ENCODE measurements at regions not wholly inside any gene's neighbourhood (a gene's known extent, or its start where the extent isn't known, plus 50 kb on each side); places are given as distances from the start of the nearest gene placed in this dataset.
"Not testable (repeated sequence)": the region's sequence is repeated elsewhere in the genome, so short reads cannot be mapped to it uniquely, and the experiment has no call there.

DNA sequence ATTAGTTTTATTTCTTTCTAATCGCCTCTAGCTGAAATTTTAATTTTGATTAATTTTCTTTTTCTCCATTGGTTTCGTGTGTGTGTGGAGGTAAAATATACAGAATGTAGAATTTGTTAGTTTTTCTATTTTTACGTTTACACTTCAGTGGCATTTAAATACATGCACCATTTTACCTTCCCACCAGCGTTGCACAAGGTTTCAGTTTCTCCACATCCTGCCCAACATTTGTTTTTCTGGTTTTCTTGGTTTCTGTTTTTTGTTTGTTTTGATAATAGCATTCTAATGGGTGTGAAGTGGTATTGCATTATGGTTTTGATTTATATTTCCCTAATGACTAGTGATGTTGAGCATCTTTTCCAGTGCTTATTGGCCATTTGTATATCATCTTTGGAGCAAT lies 871.4 kb upstream of the DEFB115 start:
- TF ChIP-seq, protein P1, sequence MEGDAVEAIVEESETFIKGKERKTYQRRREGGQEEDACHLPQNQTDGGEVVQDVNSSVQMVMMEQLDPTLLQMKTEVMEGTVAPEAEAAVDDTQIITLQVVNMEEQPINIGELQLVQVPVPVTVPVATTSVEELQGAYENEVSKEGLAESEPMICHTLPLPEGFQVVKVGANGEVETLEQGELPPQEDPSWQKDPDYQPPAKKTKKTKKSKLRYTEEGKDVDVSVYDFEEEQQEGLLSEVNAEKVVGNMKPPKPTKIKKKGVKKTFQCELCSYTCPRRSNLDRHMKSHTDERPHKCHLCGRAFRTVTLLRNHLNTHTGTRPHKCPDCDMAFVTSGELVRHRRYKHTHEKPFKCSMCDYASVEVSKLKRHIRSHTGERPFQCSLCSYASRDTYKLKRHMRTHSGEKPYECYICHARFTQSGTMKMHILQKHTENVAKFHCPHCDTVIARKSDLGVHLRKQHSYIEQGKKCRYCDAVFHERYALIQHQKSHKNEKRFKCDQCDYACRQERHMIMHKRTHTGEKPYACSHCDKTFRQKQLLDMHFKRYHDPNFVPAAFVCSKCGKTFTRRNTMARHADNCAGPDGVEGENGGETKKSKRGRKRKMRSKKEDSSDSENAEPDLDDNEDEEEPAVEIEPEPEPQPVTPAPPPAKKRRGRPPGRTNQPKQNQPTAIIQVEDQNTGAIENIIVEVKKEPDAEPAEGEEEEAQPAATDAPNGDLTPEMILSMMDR (IDR thresholded peaks at IDR 0.05): not testable (repeated sequence)
- not testable (repeated sequence) for TF ChIP-seq POLR2A, POLR2AphosphoS5, EP300 (IDR thresholded peaks at IDR 0.05)
